Ascending aorta (tissue), 2 donors: ENCODE measurements at regions not wholly inside any gene's neighbourhood (a gene's known extent, or its start where the extent isn't known, plus 50 kb on each side); places are given as distances from the start of the nearest gene placed in this dataset.
A peak's percentile ranks its signal among the peaks of the same experiment; 100 is the strongest.

Experiments used
- DNase-seq, 2 donors: peaks; one replicate each; pipeline ENCODE4 v3.0.0-alpha.2; 2019; ENCODE audit warnings: low spot score in 2 of 2
- H3K27ac ChIP-seq, 2 donors: fragments of 200-600 bp; sonication (generic); one replicate each; pipeline ENCODE4 v1.5.1; 2016 to 2017; ENCODE audit warnings: mild to moderate bottlenecking in 1 of 2
- H3K27me3 ChIP-seq: fragments of 200-600 bp; sonication (generic); one replicate; pipeline ENCODE4 v1.5.1; 2017
- H3K36me3 ChIP-seq, 2 donors: fragments of 200-600 bp; sonication (generic); one replicate each; pipeline ENCODE4 v1.5.1; 2016
- H3K4me1 ChIP-seq, 2 donors: fragments of 200-600 bp; sonication (generic); one replicate each; pipeline ENCODE4 v1.5.1; 2016 to 2017; ENCODE audit warnings: mild to moderate bottlenecking in 1 of 2
- H3K4me3 ChIP-seq, 2 donors: fragments of 200-600 bp; sonication (generic); one replicate each; pipeline ENCODE4 v1.5.1; 2016 to 2017; ENCODE audit warnings: mild to moderate bottlenecking in 1 of 2
- H3K9me3 ChIP-seq, 2 donors: fragments of 200-600 bp; sonication (generic); one replicate each; pipeline ENCODE4 v1.5.1; 2016
- CTCF ChIP-seq, 3 experiments: fragments of 200-600 bp in 2 of 3; fragments of 450-650 bp in 1 of 3; sonication (generic) in 2 of 3; IDR thresholded peaks; one replicate each; pipeline ENCODE4 v1.5.1; 2016 to 2019; ENCODE audit warnings: antibody characterized with exemption in 3 of 3, mild to moderate bottlenecking in 1 of 3, moderate library complexity in 1 of 3
- intact Hi-C: fragments of 100-400 bp; cut with DNase I; formaldehyde crosslinking; loops from one replicate; pipeline ENCODE4 v1.15.1; 2023

GRCh38 chr3:72244396-72244795, 459.4 kb upstream of the PROK2 start:
- Histone ChIP-seq H3K4me3 (no peak overlapping the region), H3K27ac (peak overlapping the region; percentile 69 to 79), H3K27me3 (no peaks in the 10 kb centered on the region), H3K36me3 (no peaks in the 10 kb centered on the region), H3K9me3 (no peaks in the 10 kb centered on the region), H3K4me1 (peaks cover 24 to 45% of the 10 kb centered on the region in 2 donors)
- no peak for TF ChIP-seq CTCF (IDR thresholded peaks at IDR 0.05)
- intact Hi-C loops, result loop anchor here (5.0 kb wide), 1 partner anchor 72 kb away; no protein-coding TSS in a partner anchor
- DNase-seq, result no peak

GRCh38 chr3:72242326-72242725, 457.4 kb upstream of the PROK2 start:
- no peak for TF ChIP-seq CTCF (IDR thresholded peaks at IDR 0.05)
- intact Hi-C loops, result loop anchor here (5.0 kb wide), 1 partner anchor 70 kb away; no protein-coding TSS in a partner anchor
- no peak for DNase-seq
- Histone ChIP-seq H3K27me3 (no peaks in the 10 kb centered on the region), H3K27ac (no peak overlapping the region), H3K4me3 (no peak overlapping the region), H3K36me3 (no peaks in the 10 kb centered on the region), H3K9me3 (no peaks in the 10 kb centered on the region), H3K4me1 (peaks cover 22 to 51% of the 10 kb centered on the region in 2 donors)

- Histone ChIP-seq H3K4me1 (peaks cover 16 to 45% of the 10 kb centered on the region in 2 donors), H3K27me3 (no peaks in the 10 kb centered on the region), H3K9me3 (no peaks in the 10 kb centered on the region), H3K4me3 (no peak overlapping the region), H3K27ac (no peak overlapping the region), H3K36me3 (no peaks in the 10 kb centered on the region)
- no peak for TF ChIP-seq CTCF (IDR thresholded peaks at IDR 0.05)
- intact Hi-C loops, result loop anchor here (5.0 kb wide), 1 partner anchor 69 kb away; no protein-coding TSS in a partner anchor
- no peak for DNase-seq
Observed at GRCh38 chr3:72241525-72241924, 456.6 kb upstream of the PROK2 start.

- H3K36me3 ChIP-seq, result no peaks in the 10 kb centered on the region
- no peak overlapping the region for H3K4me3 ChIP-seq
- no peak overlapping the region for H3K27ac ChIP-seq
- peaks cover 16 to 37% of the 10 kb centered on the region in 2 donors for H3K4me1 ChIP-seq
- intact Hi-C loops, result loop anchor here (5.0 kb wide), 1 partner anchor 68 kb away; no protein-coding TSS in a partner anchor
- DNase-seq, result no peak
- H3K27me3 ChIP-seq, result no peaks in the 10 kb centered on the region
- no peaks in the 10 kb centered on the region for H3K9me3 ChIP-seq
- no peak for TF ChIP-seq CTCF (IDR thresholded peaks at IDR 0.05)
Observed at GRCh38 chr3:72240531-72240930, 455.6 kb upstream of the PROK2 start.

GRCh38 chr3:72238801-72239200, 453.9 kb upstream of the PROK2 start:
- Histone ChIP-seq H3K4me1 (peaks cover 11 to 31% of the 10 kb centered on the region in 2 donors), H3K27me3 (no peaks in the 10 kb centered on the region), H3K36me3 (no peaks in the 10 kb centered on the region), H3K27ac (no peak overlapping the region), H3K9me3 (no peaks in the 10 kb centered on the region), H3K4me3 (no peak overlapping the region)
- TF ChIP-seq CTCF (IDR thresholded peaks at IDR 0.05), result no peak
- intact Hi-C loops, result no loop called here
- DNase-seq, result no peak
